ENCODE measurements at regions not wholly inside any gene's neighbourhood (a gene's known extent, or its start where the extent isn't known, plus 50 kb on each side); places are given as distances from the start of the nearest gene placed in this dataset.

- WGBS, 2 experiments (ENCODE audit: insufficient coverage in 2 of 2) = 79 to 100% methylated on average over 1 to 2 of the region's 4 CpGs
- no peak overlapping the region for H3K27ac ChIP-seq (ENCODE audit: low read depth, low read length, severe bottlenecking)
- H3K4me1 ChIP-seq (ENCODE audit: control insufficient read depth, insufficient read depth, low read length, poor library complexity, severe bottlenecking) = no peaks in the 10 kb centered on the region
- H3K9me3 ChIP-seq (ENCODE audit: control insufficient read depth, low read length) = no peaks in the 10 kb centered on the region
- no peak overlapping the region for H3K4me3 ChIP-seq (ENCODE audit: extremely low read depth, insufficient read depth, low read length, poor library complexity, severe bottlenecking)
- H3K36me3 ChIP-seq (ENCODE audit: control insufficient read depth, insufficient read depth, low read length) = no peaks in the 10 kb centered on the region
Measured at GRCh38 chr3:17793542-17794195, 51.2 kb upstream of the TBC1D5 start.

Measured in mesodermal cell (in vitro differentiated cells).